ENCODE measurements at regions not wholly inside any gene's neighbourhood (a gene's known extent, or its start where the extent isn't known, plus 50 kb on each side); places are given as distances from the start of the nearest gene placed in this dataset.

GRCh38 chr12:131457028-131457310 lies 253.9 kb upstream of the SFSWAP start:
- Histone ChIP-seq H2BK120ac (ENCODE audit: low read depth, low read length) (no peak overlapping the region), H3K18ac (ENCODE audit: low read depth, low read length) (no peak overlapping the region), H4K8ac (ENCODE audit: low read depth in 2 of 2, low read length in 2 of 2) (no peak overlapping the region), H3K4me3 (ENCODE audit: insufficient read depth, low read depth, low read length) (no peak overlapping the region), H3K79me1 (ENCODE audit: low read depth in 1 of 2, low read length in 2 of 2) (no peaks in the 10 kb centered on the region), H3K23ac (ENCODE audit: low read depth, low read length) (no peak overlapping the region), H3K9ac (ENCODE audit: low read depth, low read length) (no peak overlapping the region), H2BK5ac (ENCODE audit: low read depth, low read length, poor library complexity, severe bottlenecking) (no peak overlapping the region), H3K4me1 (ENCODE audit: control insufficient read depth, insufficient read depth, low read length) (no peaks in the 10 kb centered on the region), H2AK5ac (ENCODE audit: low read depth, low read length) (no peak overlapping the region), H3K9me3 (ENCODE audit: control insufficient read depth, insufficient read depth, low read length) (peaks cover 35% of the 10 kb centered on the region), H3K14ac (replicated peaks; ENCODE audit: low read depth, low read length) (no peak overlapping the region), H4K5ac (ENCODE audit: low read depth, low read length) (no peak overlapping the region), H3K27ac (ENCODE audit: insufficient read depth, low read length) (no peak overlapping the region), H4K91ac (ENCODE audit: insufficient read depth, low read depth, low read length) (no peak overlapping the region), H2AFZ (replicated peaks; ENCODE audit: low read length, poor library complexity) (no peak overlapping the region), H2BK20ac (ENCODE audit: low read depth, low read length) (no peak overlapping the region), H3K4ac (ENCODE audit: low read depth, low read length) (no peak overlapping the region), H3K56ac (ENCODE audit: extremely low read depth, insufficient read depth, low read length) (no peak overlapping the region), H3K36me3 (ENCODE audit: control insufficient read depth, insufficient read depth, low read length) (no peaks in the 10 kb centered on the region), H3K4me2 (ENCODE audit: low read depth, low read length) (no peak overlapping the region), H2AK9ac (replicated peaks; ENCODE audit: low read depth, low read length, poor library complexity) (no peak overlapping the region), H2BK15ac (ENCODE audit: low read depth, low read length) (no peak overlapping the region), H4K20me1 (ENCODE audit: insufficient read depth, low read length) (no peaks in the 10 kb centered on the region), H3K9me1 (ENCODE audit: insufficient read depth, low read length) (no peaks in the 10 kb centered on the region), H3K27me3 (ENCODE audit: control insufficient read depth, insufficient read depth, low read length) (no peaks in the 10 kb centered on the region)
- intact Hi-C loops (cut with micrococcal nuclease): no loop called here
- DNase-seq: no peak
- TF ChIP-seq RAD21 (IDR thresholded peaks at IDR 0.05; ENCODE audit: low read length): no peak
- TF ChIP-seq, protein P1, sequence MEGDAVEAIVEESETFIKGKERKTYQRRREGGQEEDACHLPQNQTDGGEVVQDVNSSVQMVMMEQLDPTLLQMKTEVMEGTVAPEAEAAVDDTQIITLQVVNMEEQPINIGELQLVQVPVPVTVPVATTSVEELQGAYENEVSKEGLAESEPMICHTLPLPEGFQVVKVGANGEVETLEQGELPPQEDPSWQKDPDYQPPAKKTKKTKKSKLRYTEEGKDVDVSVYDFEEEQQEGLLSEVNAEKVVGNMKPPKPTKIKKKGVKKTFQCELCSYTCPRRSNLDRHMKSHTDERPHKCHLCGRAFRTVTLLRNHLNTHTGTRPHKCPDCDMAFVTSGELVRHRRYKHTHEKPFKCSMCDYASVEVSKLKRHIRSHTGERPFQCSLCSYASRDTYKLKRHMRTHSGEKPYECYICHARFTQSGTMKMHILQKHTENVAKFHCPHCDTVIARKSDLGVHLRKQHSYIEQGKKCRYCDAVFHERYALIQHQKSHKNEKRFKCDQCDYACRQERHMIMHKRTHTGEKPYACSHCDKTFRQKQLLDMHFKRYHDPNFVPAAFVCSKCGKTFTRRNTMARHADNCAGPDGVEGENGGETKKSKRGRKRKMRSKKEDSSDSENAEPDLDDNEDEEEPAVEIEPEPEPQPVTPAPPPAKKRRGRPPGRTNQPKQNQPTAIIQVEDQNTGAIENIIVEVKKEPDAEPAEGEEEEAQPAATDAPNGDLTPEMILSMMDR (conservative IDR thresholded peaks at IDR 0.05; ENCODE audit: low read depth, low read length): no peak
- no peak for TF ChIP-seq BHLHE40 (IDR thresholded peaks at IDR 0.05; ENCODE audit: low read depth, low read length)
- no peak for TF ChIP-seq SMC3 (IDR thresholded peaks at IDR 0.05; ENCODE audit: low read depth, low read length)
- TF ChIP-seq CHD1 (IDR thresholded peaks at IDR 0.05; ENCODE audit: low read depth, low read length): no peak
- TF ChIP-seq CEBPB (IDR thresholded peaks at IDR 0.05; ENCODE audit: low read depth, low read length): no peak
- TF ChIP-seq, protein P2, sequence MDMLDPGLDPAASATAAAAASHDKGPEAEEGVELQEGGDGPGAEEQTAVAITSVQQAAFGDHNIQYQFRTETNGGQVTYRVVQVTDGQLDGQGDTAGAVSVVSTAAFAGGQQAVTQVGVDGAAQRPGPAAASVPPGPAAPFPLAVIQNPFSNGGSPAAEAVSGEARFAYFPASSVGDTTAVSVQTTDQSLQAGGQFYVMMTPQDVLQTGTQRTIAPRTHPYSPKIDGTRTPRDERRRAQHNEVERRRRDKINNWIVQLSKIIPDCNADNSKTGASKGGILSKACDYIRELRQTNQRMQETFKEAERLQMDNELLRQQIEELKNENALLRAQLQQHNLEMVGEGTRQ (IDR thresholded peaks at IDR 0.05; ENCODE audit: low read depth, low read length): no peak
- no peak for TF ChIP-seq MXI1 (IDR thresholded peaks at IDR 0.05; ENCODE audit: borderline replicate concordance, low read depth, low read length)
- no peak for TF ChIP-seq MAZ (IDR thresholded peaks at IDR 0.05; ENCODE audit: borderline replicate concordance, low read depth, low read length)
- no peak for TF ChIP-seq RFX5 (IDR thresholded peaks at IDR 0.05; ENCODE audit: low read depth, low read length)
- no peak for TF ChIP-seq RCOR1 (IDR thresholded peaks at IDR 0.05; ENCODE audit: insufficient replicate concordance, low read length)
- no peak for TF ChIP-seq NFE2L2 (IDR thresholded peaks at IDR 0.05; ENCODE audit: low read depth, low read length)
- BruUV-seq (replicated peaks): no TSS peak
- dilution Hi-C loops (cut with HindIII; ENCODE audit: low sequenced_read_pairs, unreplicated experiment): no loop called here
- CTCF ChIA-PET: no interaction called here
- ATAC-seq (ENCODE audit: low read depth): no peak
- POLR2A ChIA-PET (ENCODE audit: unreplicated experiment): no interaction called here
- in situ Hi-C loops (cut with MboI; ENCODE audit: low sequenced_read_pairs): no loop called here
- 82% methylated on average over 9 of the region's 15 CpGs; no CpG with 5 or more reads in 1 of the 2 experiments for WGBS, 2 experiments (ENCODE audit: extremely low coverage in 2 of 2, insufficient read length in 1 of 2)

Measured in IMR-90 (cell line).